ENCODE measurements at regions not wholly inside any gene's neighbourhood (a gene's known extent, or its start where the extent isn't known, plus 50 kb on each side); places are given as distances from the start of the nearest gene placed in this dataset.
A peak's percentile ranks its signal among the peaks of the same experiment; 100 is the strongest.

DNA sequence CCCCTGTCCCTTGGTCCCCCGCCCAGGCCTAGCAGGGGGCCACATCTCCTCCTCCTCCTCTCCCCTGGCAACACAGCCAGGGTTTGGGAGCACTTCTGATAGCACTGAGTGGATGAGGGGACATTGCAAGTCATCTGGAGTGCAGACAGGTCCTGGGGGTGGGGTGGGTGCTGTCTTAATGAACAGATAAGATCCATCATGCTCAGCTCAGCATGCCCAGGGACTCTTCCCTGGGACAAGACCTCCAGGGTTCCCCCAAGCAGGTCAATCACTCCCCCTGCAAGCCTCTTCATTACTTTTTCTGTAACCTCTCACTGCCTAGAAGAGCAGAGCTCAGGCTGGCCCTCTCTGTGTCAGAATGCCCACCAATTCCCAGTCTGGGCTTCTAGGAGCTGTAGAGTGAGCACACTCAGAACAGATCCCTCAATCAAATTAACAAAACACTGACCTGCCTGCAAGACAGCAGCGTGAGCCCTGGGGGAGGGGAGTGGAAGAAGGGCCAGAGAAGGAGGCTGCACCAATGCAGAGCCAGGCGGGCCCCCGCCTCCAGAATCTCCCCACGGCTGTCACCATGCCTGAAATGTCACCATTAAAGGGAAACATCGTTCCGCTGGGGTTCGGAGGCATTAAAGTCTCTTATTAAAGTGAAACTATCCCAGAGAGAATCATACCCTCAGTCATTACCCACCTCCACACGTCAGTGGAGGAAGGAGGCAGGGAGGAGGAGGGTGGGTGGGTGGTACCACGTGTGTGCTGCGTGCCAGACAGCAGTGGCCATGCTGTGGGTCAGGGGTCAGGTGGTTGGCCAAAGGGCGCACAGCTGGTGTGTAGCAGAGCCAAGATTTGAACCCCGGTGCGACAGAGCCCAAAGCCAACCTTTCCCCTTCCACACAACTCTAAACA is 114.7 kb upstream of the LINGO1 start:
- Histone ChIP-seq H2AFZ (ENCODE audit: low read depth, low read length) (no peak overlapping the region), H3K9ac (ENCODE audit: low read length) (no peak overlapping the region), H3K79me1 (replicated peaks; ENCODE audit: low read length, poor library complexity, severe bottlenecking) (no peaks in the 10 kb centered on the region), H3K4ac (ENCODE audit: low read depth in 1 of 2, low read length in 2 of 2) (no peak overlapping the region), H3K23ac (ENCODE audit: low read length in 2 of 2) (no peak overlapping the region), H3K27me3 (ENCODE audit: control insufficient read depth in 1 of 2, insufficient read depth in 1 of 2, low read length in 2 of 2) (peaks cover 31 to 55% of the 10 kb centered on the region in 2 experiments), H3K4me1 (ENCODE audit: control insufficient read depth, insufficient read depth, low read depth, low read length) (peaks cover 2% of the 10 kb centered on the region), H2BK12ac (ENCODE audit: low read length in 2 of 2) (no peak overlapping the region), H3K4me3 (ENCODE audit: insufficient read depth in 1 of 2, low read depth in 1 of 2, low read length in 2 of 2) (peak overlapping the region in 1 of 2 experiments; percentile 55), H2BK120ac (ENCODE audit: low read depth, low read length) (no peak overlapping the region), H3K4me2 (ENCODE audit: low read length, poor library complexity, severe bottlenecking) (no peak overlapping the region), H4K91ac (ENCODE audit: low read length) (no peak overlapping the region), H3K27ac (ENCODE audit: low read length, poor library complexity, severe bottlenecking) (no peak overlapping the region), H4K8ac (ENCODE audit: low read length) (no peak overlapping the region), H3K14ac (ENCODE audit: low read length in 2 of 2) (no peak overlapping the region), H2BK15ac (ENCODE audit: low read depth, poor library complexity, severe bottlenecking) (no peak overlapping the region), H2AK5ac (ENCODE audit: low read length, severe bottlenecking) (no peak overlapping the region), H3K9me3 (ENCODE audit: control insufficient read depth, low read length) (no peaks in the 10 kb centered on the region), H3K18ac (ENCODE audit: low read depth in 1 of 2, low read length in 2 of 2) (no peak overlapping the region), H2BK5ac (ENCODE audit: low read depth, low read length, poor library complexity, severe bottlenecking) (no peak overlapping the region), H3K36me3 (ENCODE audit: control insufficient read depth in 1 of 2, insufficient read depth in 2 of 2, low read depth in 1 of 2, low read length in 2 of 2) (no peaks in the 10 kb centered on the region)
- WGBS = 58% methylated on average over 6 of the region's 14 CpGs
- DNase-seq = no peak

- Histone ChIP-seq H4K91ac (ENCODE audit: low read length) (no peak overlapping the region), H3K4me1 (ENCODE audit: control insufficient read depth, insufficient read depth, low read depth, low read length) (peaks cover 2% of the 10 kb centered on the region), H3K27ac (ENCODE audit: low read length, poor library complexity, severe bottlenecking) (no peak overlapping the region), H3K4me2 (ENCODE audit: low read length, poor library complexity, severe bottlenecking) (no peak overlapping the region), H3K18ac (ENCODE audit: low read depth in 1 of 2, low read length in 2 of 2) (no peak overlapping the region), H2AK5ac (ENCODE audit: low read length, severe bottlenecking) (no peak overlapping the region), H3K23ac (ENCODE audit: low read length in 2 of 2) (no peak overlapping the region), H3K14ac (ENCODE audit: low read length in 2 of 2) (no peak overlapping the region), H3K4ac (ENCODE audit: low read depth in 1 of 2, low read length in 2 of 2) (no peak overlapping the region), H2BK12ac (ENCODE audit: low read length in 2 of 2) (no peak overlapping the region), H4K8ac (ENCODE audit: low read length) (no peak overlapping the region), H3K79me1 (replicated peaks; ENCODE audit: low read length, poor library complexity, severe bottlenecking) (no peaks in the 10 kb centered on the region), H2AFZ (ENCODE audit: low read depth, low read length) (no peak overlapping the region), H3K36me3 (ENCODE audit: control insufficient read depth in 1 of 2, insufficient read depth in 2 of 2, low read depth in 1 of 2, low read length in 2 of 2) (no peaks in the 10 kb centered on the region), H3K27me3 (ENCODE audit: control insufficient read depth in 1 of 2, insufficient read depth in 1 of 2, low read length in 2 of 2) (peaks cover 39 to 63% of the 10 kb centered on the region in 2 experiments), H2BK15ac (ENCODE audit: low read depth, poor library complexity, severe bottlenecking) (no peak overlapping the region), H2BK120ac (ENCODE audit: low read depth, low read length) (no peak overlapping the region), H3K9ac (ENCODE audit: low read length) (no peak overlapping the region), H2BK5ac (ENCODE audit: low read depth, low read length, poor library complexity, severe bottlenecking) (no peak overlapping the region), H3K4me3 (ENCODE audit: insufficient read depth in 1 of 2, low read depth in 1 of 2, low read length in 2 of 2) (no peak overlapping the region), H3K9me3 (ENCODE audit: control insufficient read depth, low read length) (no peaks in the 10 kb centered on the region)
- no peak for DNase-seq
- WGBS = 49% methylated on average over 4 of the region's 6 CpGs
Observed at GRCh38 chr15:77746254-77747174, 113.8 kb upstream of the LINGO1 start.

GRCh38 chr15:77744398-77744797 is 111.7 kb upstream of the LINGO1 start:
- Histone ChIP-seq H3K9me3 (ENCODE audit: control insufficient read depth, low read length) (no peaks in the 10 kb centered on the region), H4K91ac (ENCODE audit: low read length) (no peak overlapping the region), H3K14ac (ENCODE audit: low read length in 2 of 2) (no peak overlapping the region), H3K4me3 (ENCODE audit: insufficient read depth in 1 of 2, low read depth in 1 of 2, low read length in 2 of 2) (no peak overlapping the region), H2BK120ac (ENCODE audit: low read depth, low read length) (no peak overlapping the region), H2AFZ (ENCODE audit: low read depth, low read length) (no peak overlapping the region), H3K36me3 (ENCODE audit: control insufficient read depth in 1 of 2, insufficient read depth in 2 of 2, low read depth in 1 of 2, low read length in 2 of 2) (no peaks in the 10 kb centered on the region), H3K27ac (ENCODE audit: low read length, poor library complexity, severe bottlenecking) (no peak overlapping the region), H2AK5ac (ENCODE audit: low read length, severe bottlenecking) (no peak overlapping the region), H4K8ac (ENCODE audit: low read length) (no peak overlapping the region), H3K18ac (ENCODE audit: low read depth in 1 of 2, low read length in 2 of 2) (no peak overlapping the region), H3K23ac (ENCODE audit: low read length in 2 of 2) (no peak overlapping the region), H3K4me1 (ENCODE audit: control insufficient read depth, insufficient read depth, low read depth, low read length) (peaks cover 2% of the 10 kb centered on the region), H3K9ac (ENCODE audit: low read length) (no peak overlapping the region), H2BK15ac (ENCODE audit: low read depth, poor library complexity, severe bottlenecking) (no peak overlapping the region), H2BK12ac (ENCODE audit: low read length in 2 of 2) (no peak overlapping the region), H3K79me1 (replicated peaks; ENCODE audit: low read length, poor library complexity, severe bottlenecking) (no peaks in the 10 kb centered on the region), H2BK5ac (ENCODE audit: low read depth, low read length, poor library complexity, severe bottlenecking) (no peak overlapping the region), H3K4me2 (ENCODE audit: low read length, poor library complexity, severe bottlenecking) (no peak overlapping the region), H3K27me3 (ENCODE audit: control insufficient read depth in 1 of 2, insufficient read depth in 1 of 2, low read length in 2 of 2) (peaks cover 55 to 78% of the 10 kb centered on the region in 2 experiments), H3K4ac (ENCODE audit: low read depth in 1 of 2, low read length in 2 of 2) (no peak overlapping the region)
- DNase-seq = no peak
- 82% methylated on average over 5 of the region's 6 CpGs for WGBS

GRCh38 chr15:77742570-77742969 is 109.9 kb upstream of the LINGO1 start:
- no peaks in the 10 kb centered on the region for H3K4me1 ChIP-seq (ENCODE audit: control insufficient read depth, insufficient read depth, low read depth, low read length)
- H3K36me3 ChIP-seq (ENCODE audit: control insufficient read depth in 1 of 2, insufficient read depth in 2 of 2, low read depth in 1 of 2, low read length in 2 of 2) = no peaks in the 10 kb centered on the region
- H2BK120ac ChIP-seq (ENCODE audit: low read depth, low read length) = no peak overlapping the region
- no peaks in the 10 kb centered on the region for H3K79me1 ChIP-seq (replicated peaks; ENCODE audit: low read length, poor library complexity, severe bottlenecking)
- no peak overlapping the region for H2BK5ac ChIP-seq (ENCODE audit: low read depth, low read length, poor library complexity, severe bottlenecking)
- H3K27me3 ChIP-seq (ENCODE audit: control insufficient read depth in 1 of 2, insufficient read depth in 1 of 2, low read length in 2 of 2) = peaks cover 72 to 89% of the 10 kb centered on the region in 2 experiments
- H3K4me2 ChIP-seq (ENCODE audit: low read length, poor library complexity, severe bottlenecking) = no peak overlapping the region
- no peak overlapping the region for H3K9ac ChIP-seq (ENCODE audit: low read length)
- H2AFZ ChIP-seq (ENCODE audit: low read depth, low read length) = no peak overlapping the region
- H3K9me3 ChIP-seq (ENCODE audit: control insufficient read depth, low read length) = no peaks in the 10 kb centered on the region
- H3K14ac ChIP-seq (ENCODE audit: low read length in 2 of 2) = no peak overlapping the region
- H4K8ac ChIP-seq (ENCODE audit: low read length) = no peak overlapping the region
- 71% methylated on average over 4 of the region's 4 CpGs for WGBS
- no peak overlapping the region for H3K27ac ChIP-seq (ENCODE audit: low read length, poor library complexity, severe bottlenecking)
- no peak overlapping the region for H3K23ac ChIP-seq (ENCODE audit: low read length in 2 of 2)
- H3K18ac ChIP-seq (ENCODE audit: low read depth in 1 of 2, low read length in 2 of 2) = no peak overlapping the region
- no peak overlapping the region for H4K91ac ChIP-seq (ENCODE audit: low read length)
- H2AK5ac ChIP-seq (ENCODE audit: low read length, severe bottlenecking) = no peak overlapping the region
- DNase-seq = no peak
- no peak overlapping the region for H3K4me3 ChIP-seq (ENCODE audit: insufficient read depth in 1 of 2, low read depth in 1 of 2, low read length in 2 of 2)
- H2BK15ac ChIP-seq (ENCODE audit: low read depth, poor library complexity, severe bottlenecking) = no peak overlapping the region
- H2BK12ac ChIP-seq (ENCODE audit: low read length in 2 of 2) = no peak overlapping the region
- H3K4ac ChIP-seq (ENCODE audit: low read depth in 1 of 2, low read length in 2 of 2) = no peak overlapping the region
